Panc1 (cell line): ENCODE measurements at regions not wholly inside any gene's neighbourhood (a gene's known extent, or its start where the extent isn't known, plus 50 kb on each side); places are given as distances from the start of the nearest gene placed in this dataset.

Source experiments
- ATAC-seq: fragments of 200-7000 bp; cut with Tn5 transposase; 2 replicates; pipeline ENCODE4 v1.9.1; 2020; ENCODE audit warnings: mild to moderate bottlenecking, moderate library complexity
- BruUV-seq: library from RNA; stranded (reverse); fragments of 400-500 nt; replicated peaks from 2 replicates; lab custom pipeline; 2021; lab: Mats Ljungman, UMichigan
- CTCF ChIA-PET: fragments of 300-600 bp; sonication (Branson Sonifier 250); formaldehyde crosslinking; loops from one replicate; lab custom pipeline; 2022; ENCODE audit warnings: antibody characterized with exemption; lab: Charles Lee
- POLR2A ChIA-PET: fragments of 300-600 bp; sonication (Branson Sonifier 250); formaldehyde crosslinking; loops from one replicate; lab custom pipeline; 2022; ENCODE audit warnings: antibody characterized with exemption; lab: Charles Lee
- DNase-seq: peaks from one replicate; pipeline ENCODE4 v3.0.0-alpha.2; 2010; ENCODE audit warnings: low read depth, low spot score
- H3K27ac ChIP-seq: 2 replicates; pipeline ENCODE4 v1.5.1; 2011; ENCODE audit warnings: mild to moderate bottlenecking, low read length, inconsistent platforms
- H3K27me3 ChIP-seq: fragments of 200-500 bp; sonication (Bioruptor generic); 2 replicates; pipeline ENCODE4 v1.6.0; 2014; ENCODE audit warnings: low read length, inconsistent platforms; ENCODE audit not compliant: control insufficient read depth, insufficient read depth
- H3K36me3 ChIP-seq: fragments of 200-500 bp; sonication (Bioruptor generic); 2 replicates; pipeline ENCODE4 v1.5.1; 2014; ENCODE audit warnings: inconsistent platforms, mild to moderate bottlenecking, low read length, moderate library complexity; ENCODE audit not compliant: control insufficient read depth, insufficient read depth
- H3K4me1 ChIP-seq: 2 replicates; pipeline ENCODE4 v1.5.1; 2011; ENCODE audit warnings: inconsistent platforms, mild to moderate bottlenecking, low read length, moderate library complexity; ENCODE audit not compliant: control insufficient read depth, insufficient read depth
- H3K4me3 ChIP-seq, 2 experiments: 2 replicates each; pipeline ENCODE4 v1.5.1; 2011 to 2012; ENCODE audit warnings: low read depth in 2 of 2, low read length in 2 of 2, mild to moderate bottlenecking in 2 of 2, inconsistent platforms in 1 of 2, moderate library complexity in 1 of 2
- H3K9me3 ChIP-seq: fragments of 200-500 bp; sonication (Bioruptor generic); 2 replicates; pipeline ENCODE4 v1.5.1; 2014; ENCODE audit warnings: low read depth, mild to moderate bottlenecking, inconsistent platforms, low read length, moderate library complexity; ENCODE audit not compliant: control insufficient read depth, insufficient read depth
- CTCF ChIP-seq: fragments of 450-650 bp; IDR thresholded peaks from 2 replicates; pipeline ENCODE4 v1.5.1; 2017; ENCODE audit warnings: mild to moderate bottlenecking
- POLR2AphosphoS5 ChIP-seq: IDR thresholded peaks from 2 replicates; pipeline ENCODE4 v1.6.1; 2012; ENCODE audit warnings: mild to moderate bottlenecking, low read depth, low read length, moderate library complexity
- REST ChIP-seq, 2 experiments: IDR thresholded peaks; 2 replicates each; pipeline ENCODE4 v1.6.1; 2011 to 2012; ENCODE audit warnings: low read depth in 2 of 2, control low read depth in 1 of 2, low read length in 1 of 2, mild to moderate bottlenecking in 1 of 2, moderate library complexity in 1 of 2; ENCODE audit not compliant: insufficient read depth in 1 of 2
- SIN3A ChIP-seq: IDR thresholded peaks from 2 replicates; pipeline ENCODE4 v1.6.1; 2012; ENCODE audit warnings: low read depth, mild to moderate bottlenecking, low read length, moderate library complexity, borderline replicate concordance; ENCODE audit not compliant: insufficient read depth
- TCF7L2 ChIP-seq: IDR thresholded peaks from 2 replicates; pipeline ENCODE4 v1.6.1; 2011; ENCODE audit warnings: mild to moderate bottlenecking, low read depth, low read length, inconsistent platforms
- in situ Hi-C: cut with HindIII; loops from 2 replicates; pipeline ENCODE4 v1.10.0; 2016; ENCODE audit warnings: low sequenced_read_pairs, low pct_unique_long_range_greater_than_20kb
- intact Hi-C: fragments of 100-400 bp; cut with micrococcal nuclease; formaldehyde crosslinking; loops from one replicate; pipeline ENCODE4 v1.10.0; 2022; ENCODE audit not compliant: unreplicated experiment

- DNase-seq (no peak), ATAC-seq (no peak)
- H3K27me3 ChIP-seq: no peaks in the 10 kb centered on the region
- intact Hi-C loops (no loop called here), in situ Hi-C loops (no loop called here)
- no peak overlapping the region for H3K27ac ChIP-seq
- no peaks in the 10 kb centered on the region for H3K36me3 ChIP-seq
- ChIA-PET POLR2A (no interaction called here), CTCF (no interaction called here)
- H3K4me1 ChIP-seq: no peaks in the 10 kb centered on the region
- no peak overlapping the region for H3K4me3 ChIP-seq
- H3K9me3 ChIP-seq: no peaks in the 10 kb centered on the region
- TF ChIP-seq TCF7L2: no peak
- TF ChIP-seq CTCF: no peak
- no peak for TF ChIP-seq POLR2AphosphoS5
- no peak for TF ChIP-seq SIN3A
- no peak for TF ChIP-seq REST (IDR thresholded peaks at IDR 0.05; ENCODE audit: insufficient read depth in 1 of 2, low read depth in 2 of 2, low read length in 1 of 2)
- no TSS peak for BruUV-seq
Measured at GRCh38 chr12:125878483-125878882, 813.2 kb downstream of the AACS start.

- ChIA-PET POLR2A (no interaction called here), CTCF (no interaction called here)
- BruUV-seq: no TSS peak
- H3K4me1 ChIP-seq: no peaks in the 10 kb centered on the region
- H3K27ac ChIP-seq: no peak overlapping the region
- no peaks in the 10 kb centered on the region for H3K9me3 ChIP-seq
- H3K36me3 ChIP-seq: no peaks in the 10 kb centered on the region
- intact Hi-C loops (no loop called here), in situ Hi-C loops (no loop called here)
- ATAC-seq (no peak), DNase-seq (no peak)
- H3K27me3 ChIP-seq: no peaks in the 10 kb centered on the region
- no peak for TF ChIP-seq SIN3A
- no peak for TF ChIP-seq POLR2AphosphoS5
- no peak for TF ChIP-seq CTCF
- no peak overlapping the region for H3K4me3 ChIP-seq
Measured at GRCh38 chr12:125882141-125882540, 816.9 kb downstream of the AACS start.

GRCh38 chr12:125888921-125889320, 823.7 kb downstream of the AACS start:
- no peaks in the 10 kb centered on the region for H3K27me3 ChIP-seq
- no TSS peak for BruUV-seq
- CTCF ChIA-PET: no interaction called here
- H3K27ac ChIP-seq: no peak overlapping the region
- H3K4me1 ChIP-seq: no peaks in the 10 kb centered on the region
- DNase-seq (no peak), ATAC-seq (no peak)
- H3K9me3 ChIP-seq: no peaks in the 10 kb centered on the region
- TF ChIP-seq REST (IDR thresholded peaks at IDR 0.05; ENCODE audit: insufficient read depth in 1 of 2, low read depth in 2 of 2, low read length in 1 of 2) (no peak), TCF7L2 (no peak), SIN3A (no peak), CTCF (no peak; the same call in 1 of the 2 replicates), POLR2AphosphoS5 (no peak)
- intact Hi-C loops (no loop called here), in situ Hi-C loops (no loop called here)
- H3K4me3 ChIP-seq: no peak overlapping the region
- POLR2A ChIA-PET: no interaction called here
- no peaks in the 10 kb centered on the region for H3K36me3 ChIP-seq
